SHP77 treated with DMSO at 0.1 percent for 48 hours (cell line): ENCODE measurements at regions not wholly inside any gene's neighbourhood (a gene's known extent, or its start where the extent isn't known, plus 50 kb on each side); places are given as distances from the start of the nearest gene placed in this dataset.

Experiments
- DNase-seq: peaks from one replicate; lab custom pipeline; 2025; lab: John Stamatoyannopoulos, UW

DNA sequence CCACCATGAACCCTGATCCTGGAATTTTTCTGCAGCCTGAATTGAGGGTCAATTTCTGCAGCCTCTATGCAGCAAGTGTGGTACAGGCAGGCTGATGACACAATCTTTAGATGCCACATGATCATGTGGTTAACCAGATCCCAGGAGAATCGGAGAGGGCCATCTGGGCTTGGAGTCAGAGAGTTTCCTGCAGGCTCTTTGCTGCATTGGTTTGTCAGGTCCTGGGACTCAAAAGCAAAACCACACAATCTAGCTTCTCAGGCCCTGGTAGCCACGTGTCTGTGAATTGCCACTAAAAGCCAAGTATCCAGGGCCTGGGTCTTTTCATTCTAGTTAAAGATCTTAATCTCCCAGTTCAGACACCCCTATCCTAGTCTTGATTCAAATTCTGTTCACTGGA, 464.5 kb downstream of the BCOR start:
- DNase-seq = no peak

DNA sequence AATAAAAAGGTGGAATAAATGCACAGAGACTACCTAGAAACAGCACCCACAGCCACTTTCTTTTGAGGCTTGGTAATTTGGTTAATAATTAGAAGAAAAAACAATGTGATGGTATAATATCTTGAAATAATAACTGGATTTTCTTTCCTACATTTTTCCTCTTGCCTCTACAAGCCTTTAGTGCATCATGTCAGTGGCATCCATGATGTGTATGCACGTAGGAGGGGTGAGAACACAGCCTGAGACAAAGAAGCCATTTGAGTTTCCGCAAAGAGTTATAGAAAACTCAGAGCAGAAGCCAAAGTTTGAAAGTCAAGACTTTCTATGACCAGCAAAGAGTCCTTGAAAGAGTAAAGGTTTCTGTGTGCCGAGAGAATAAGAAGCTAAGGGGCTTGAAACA, 461.3 kb downstream of the BCOR start:
- no peak for DNase-seq

- no peak for DNase-seq
These were observed 459.2 kb downstream of the BCOR start for GRCh38 chrX:39638526-39638925.

GRCh38 chrX:39639871-39640270, 457.9 kb downstream of the BCOR start:
- DNase-seq = no peak

DNA sequence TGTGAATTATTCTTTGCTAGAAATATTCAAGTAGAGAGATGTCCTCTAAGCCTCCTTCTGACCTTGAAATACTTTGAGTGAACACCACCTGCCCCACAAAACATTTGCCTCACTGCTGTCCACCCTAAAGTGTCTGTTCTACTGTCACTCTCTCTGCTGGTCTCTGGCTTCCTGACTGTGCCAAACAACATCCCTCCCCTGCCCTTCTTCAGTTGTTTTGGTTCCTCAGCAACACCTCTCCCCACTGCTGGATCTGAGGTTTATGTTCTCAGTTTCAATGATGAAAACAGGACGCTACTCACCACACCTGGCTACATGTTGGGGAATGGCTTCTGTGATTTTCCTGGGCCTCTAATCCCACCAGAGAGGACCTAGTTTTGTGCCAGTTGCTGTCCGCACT, 456.9 kb downstream of the BCOR start:
- DNase-seq = no peak

- no peak for DNase-seq
These were observed 455.7 kb downstream of the BCOR start for GRCh38 chrX:39642071-39642470.

- no peak for DNase-seq
These were observed 454.2 kb downstream of the BCOR start for GRCh38 chrX:39643550-39643949.

GRCh38 chrX:39645178-39645895, 452.4 kb downstream of the BCOR start:
- DNase-seq = no peak

- DNase-seq = no peak
These were observed 449.1 kb downstream of the BCOR start for GRCh38 chrX:39648548-39649254.

- no peak for DNase-seq
These were observed 446.9 kb downstream of the BCOR start for GRCh38 chrX:39650768-39651347.

GRCh38 chrX:39652336-39652735, 445.4 kb downstream of the BCOR start:
- no peak for DNase-seq

GRCh38 chrX:39653691-39654090, 444.1 kb downstream of the BCOR start:
- no peak for DNase-seq

- no peak for DNase-seq
These were observed 443.4 kb downstream of the BCOR start for GRCh38 chrX:39654183-39654925.

GRCh38 chrX:39654952-39655351, 442.8 kb downstream of the BCOR start:
- no peak for DNase-seq

- no peak for DNase-seq
These were observed 436.4 kb downstream of the BCOR start for GRCh38 chrX:39661116-39661907.

DNA sequence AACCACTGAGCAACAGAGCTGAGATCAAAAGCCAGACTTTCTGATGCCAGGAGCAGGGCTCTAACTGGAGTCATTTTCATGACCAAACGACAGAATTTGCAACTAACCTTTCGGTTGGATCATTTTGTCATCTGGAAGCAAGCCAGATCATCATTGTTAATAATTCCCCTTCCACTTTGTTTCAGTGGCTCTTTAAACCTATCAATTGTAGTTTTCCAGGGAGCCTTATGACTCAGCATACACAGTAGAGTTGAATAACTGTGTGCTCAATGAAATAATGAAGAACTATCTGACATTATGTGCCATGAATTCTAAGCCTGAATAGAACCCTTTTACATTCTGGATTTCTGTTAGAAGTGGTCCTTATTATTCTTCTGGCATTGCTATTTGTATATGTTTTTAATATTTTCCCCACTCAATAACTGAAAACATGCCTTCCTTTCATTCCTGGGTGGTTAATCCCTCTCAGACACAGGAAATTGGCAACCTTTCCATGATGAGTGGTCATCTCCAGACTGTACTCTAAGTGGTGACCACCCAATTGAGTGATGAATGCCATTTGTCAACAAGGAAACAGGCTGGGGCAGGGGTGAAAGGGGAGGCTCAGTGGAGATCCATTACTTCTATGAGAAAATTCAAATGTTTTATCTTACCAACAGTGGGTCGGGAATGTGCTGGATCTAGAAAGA, 431.8 kb downstream of the BCOR start:
- DNase-seq = no peak

DNA sequence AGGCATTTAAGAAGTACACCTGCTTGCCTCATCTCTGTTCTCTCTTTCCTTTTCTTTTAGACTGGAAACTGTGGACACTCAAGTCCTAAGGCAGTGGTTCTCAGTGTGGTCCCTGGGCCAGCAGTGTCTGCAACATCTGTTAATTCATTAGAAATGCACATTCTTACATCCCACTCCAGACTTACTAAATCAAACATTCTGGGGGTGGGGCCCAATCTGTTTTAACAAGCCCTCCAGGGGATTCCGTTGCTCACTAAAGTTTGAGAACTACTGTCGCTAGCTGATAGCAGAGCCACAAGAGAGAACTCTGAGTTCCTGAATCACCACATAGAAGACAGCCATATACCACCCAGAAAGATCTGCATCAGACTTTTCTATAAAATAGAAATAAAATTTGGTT, 430.6 kb downstream of the BCOR start:
- no peak for DNase-seq

DNA sequence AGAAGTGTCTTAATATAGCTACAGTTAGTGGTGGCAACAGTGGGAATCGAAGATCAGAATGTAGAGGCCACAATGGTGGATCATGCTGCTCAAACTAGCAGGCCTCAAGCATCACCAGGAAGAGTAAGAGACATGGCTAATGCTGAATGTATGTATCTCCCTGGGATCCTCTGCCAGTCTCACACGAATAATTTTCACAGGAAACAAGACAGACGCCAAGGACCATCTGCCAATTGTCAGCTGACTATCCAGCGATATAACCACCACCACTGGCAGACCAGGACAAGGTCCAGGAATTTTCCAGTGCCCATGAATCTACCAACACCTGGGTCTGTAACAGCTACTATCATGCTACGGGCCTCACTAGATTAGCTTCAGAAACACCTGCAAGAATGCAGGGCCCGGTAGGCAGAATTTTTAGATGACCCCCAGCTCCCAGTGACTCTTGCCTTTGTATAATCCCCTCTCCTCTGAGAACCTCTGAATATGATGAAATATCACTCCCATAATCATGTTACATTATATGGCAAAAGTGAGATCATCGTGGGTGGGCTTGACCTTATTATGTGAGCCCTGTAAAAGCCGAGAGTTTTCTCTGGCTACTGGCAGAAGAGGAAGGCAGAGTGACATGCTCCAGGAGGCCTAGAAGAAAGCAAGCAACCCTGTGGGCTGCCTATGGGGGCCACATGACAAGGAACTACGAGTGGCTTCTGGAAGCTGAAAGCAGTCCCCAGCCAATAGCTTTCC, 429.8 kb downstream of the BCOR start:
- no peak for DNase-seq

DNA sequence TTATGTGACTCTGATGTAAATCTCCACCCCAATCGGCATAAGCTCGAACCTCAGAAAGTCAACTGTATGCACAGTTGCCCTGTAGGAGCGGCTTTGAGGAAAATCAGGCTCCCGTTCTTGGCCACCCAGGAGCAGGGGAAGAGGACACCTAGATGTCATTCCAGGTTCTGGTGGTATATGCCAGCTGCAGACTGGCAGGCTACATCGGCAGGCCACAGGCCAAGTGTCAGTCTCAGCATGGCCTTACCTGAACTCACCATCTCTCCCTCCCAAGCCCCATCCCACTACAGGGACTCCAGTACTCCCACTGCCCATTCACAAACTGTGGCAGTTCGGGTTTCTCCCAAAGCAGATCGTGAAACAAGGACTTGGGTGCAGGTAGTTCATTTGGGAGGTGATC, 428.1 kb downstream of the BCOR start:
- no peak for DNase-seq

DNA sequence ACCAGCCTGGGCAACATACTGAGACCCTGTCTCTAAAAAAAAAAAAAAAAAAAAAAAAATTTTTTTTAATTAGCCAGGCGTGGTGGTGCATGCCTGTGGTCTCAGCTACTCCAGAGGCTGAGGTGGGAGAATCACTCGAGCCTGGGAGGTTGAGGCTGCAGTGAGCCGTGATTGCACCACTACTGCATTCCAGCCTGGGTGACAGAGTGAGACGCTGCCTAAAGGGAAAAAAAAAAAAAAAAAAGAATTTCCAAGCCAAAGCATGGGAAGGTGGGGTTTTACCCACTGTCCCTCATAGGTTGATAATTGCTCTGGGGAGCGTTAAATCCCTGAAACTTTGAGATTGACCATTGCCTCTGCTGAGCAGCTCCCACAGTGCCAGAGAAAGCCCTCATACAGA, 427.5 kb downstream of the BCOR start:
- DNase-seq = no peak

- DNase-seq = no peak
These were observed 425.4 kb downstream of the BCOR start for GRCh38 chrX:39672405-39672804.
